Activated B cell treated with CpG ODN at 0.5 μM for 24 hours (primary cell): ENCODE measurements at regions not wholly inside any gene's neighbourhood (a gene's known extent, or its start where the extent isn't known, plus 50 kb on each side); places are given as distances from the start of the nearest gene placed in this dataset.

ENCODE experiments used
- ATAC-seq: fragments of 200-7000 bp; cut with Tn5 transposase; one replicate; pipeline ENCODE4 v1.10.0; 2021; ENCODE audit warnings: low read depth, mild to moderate bottlenecking, moderate library complexity
- CTCF ChIA-PET: fragments of 350-600 bp; sonication (Branson Sonifier 250); formaldehyde crosslinking; loops from one replicate; lab custom pipeline; 2021; ENCODE audit warnings: antibody characterized with exemption; lab: Charles Lee
- POLR2A ChIA-PET: fragments of 350-600 bp; sonication (Branson Sonifier 250); formaldehyde crosslinking; loops from one replicate; lab custom pipeline; 2021; ENCODE audit warnings: antibody characterized with exemption; lab: Charles Lee
- DNase-seq: peaks from one replicate; pipeline ENCODE4 v3.0.0; 2022
- H3K27ac Mint-ChIP-seq: one replicate; pipeline ENCODE4 v1.8.0; 2020; ENCODE audit warnings: mixed read lengths
- H3K27me3 Mint-ChIP-seq: one replicate; pipeline ENCODE4 v1.8.0; 2021; ENCODE audit warnings: mixed read lengths
- H3K36me3 Mint-ChIP-seq: one replicate; pipeline ENCODE4 v1.8.0; 2021; ENCODE audit warnings: low read depth, mixed read lengths
- H3K4me1 Mint-ChIP-seq: one replicate; pipeline ENCODE4 v1.8.0; 2021; ENCODE audit warnings: mixed read lengths
- H3K4me3 Mint-ChIP-seq: one replicate; pipeline ENCODE4 v1.8.0; 2020; ENCODE audit warnings: mild to moderate bottlenecking, mixed read lengths
- H3K9me3 Mint-ChIP-seq: one replicate; pipeline ENCODE4 v1.8.0; 2020; ENCODE audit warnings: mixed read lengths
- CTCF ChIP-seq: fragments of 200-600 bp; IDR thresholded peaks from one replicate; pipeline ENCODE4 v1.8.0; 2022; ENCODE audit warnings: antibody characterized with exemption, mild to moderate bottlenecking
- intact Hi-C: fragments of 100-400 bp; cut with micrococcal nuclease; formaldehyde crosslinking; loops from one replicate; pipeline ENCODE4 v1.15.1; 2024

DNA sequence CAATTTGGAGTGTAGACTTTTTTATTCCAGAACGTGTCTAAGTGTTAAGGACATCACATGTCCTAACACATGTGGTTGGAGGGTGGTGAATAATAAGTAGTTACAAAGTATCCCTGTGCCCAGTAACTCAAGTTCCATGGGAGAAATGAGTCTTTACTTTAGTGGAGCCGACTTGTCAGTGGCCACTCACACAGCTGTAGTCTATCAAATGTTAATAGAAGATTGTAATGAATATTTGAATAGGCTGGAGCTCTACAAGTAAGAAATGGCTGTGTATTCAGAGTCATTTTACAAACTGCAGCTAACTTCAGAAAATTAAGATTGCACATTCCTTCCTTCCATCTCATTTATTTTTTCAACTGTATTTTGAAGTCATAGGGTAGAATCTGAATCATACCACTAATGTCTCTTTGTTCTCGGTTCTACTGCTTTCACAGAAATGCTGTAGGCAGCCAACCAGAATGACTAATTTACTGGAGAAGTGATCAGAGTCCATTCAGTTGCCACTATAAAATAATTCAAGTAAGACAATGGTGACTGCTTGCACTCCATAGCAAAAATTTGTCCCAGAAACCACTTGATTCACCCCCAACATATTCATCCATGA is 394.8 kb downstream of the NR2F1-AS1 start:
- no peaks in the 10 kb centered on the region for H3K4me1 Mint-ChIP-seq
- intact Hi-C loops, result no loop called here
- ChIA-PET CTCF (no interaction called here), POLR2A (no interaction called here)
- H3K27ac Mint-ChIP-seq, result no peak overlapping the region
- H3K36me3 Mint-ChIP-seq, result no peaks in the 10 kb centered on the region
- H3K9me3 Mint-ChIP-seq, result no peaks in the 10 kb centered on the region
- ATAC-seq, result no peak
- no peak for DNase-seq
- no peak overlapping the region for H3K4me3 Mint-ChIP-seq
- no peaks in the 10 kb centered on the region for H3K27me3 Mint-ChIP-seq
- TF ChIP-seq CTCF, result no peak

- H3K9me3 Mint-ChIP-seq, result no peaks in the 10 kb centered on the region
- CTCF ChIA-PET, result no interaction called here
- intact Hi-C loops, result no loop called here
- POLR2A ChIA-PET, result no interaction called here
- TF ChIP-seq CTCF, result no peak
- no peaks in the 10 kb centered on the region for H3K27me3 Mint-ChIP-seq
- H3K27ac Mint-ChIP-seq, result no peak overlapping the region
- H3K4me1 Mint-ChIP-seq, result no peaks in the 10 kb centered on the region
- DNase-seq, result no peak
- ATAC-seq, result no peak
- H3K4me3 Mint-ChIP-seq, result no peak overlapping the region
- H3K36me3 Mint-ChIP-seq, result no peaks in the 10 kb centered on the region
Measured at GRCh38 chr5:93184041-93184440, 397.0 kb downstream of the NR2F1-AS1 start.

- Mint-ChIP-seq H3K4me1 (no peaks in the 10 kb centered on the region), H3K36me3 (no peaks in the 10 kb centered on the region), H3K4me3 (no peak overlapping the region), H3K27me3 (no peaks in the 10 kb centered on the region), H3K9me3 (peaks cover 3% of the 10 kb centered on the region), H3K27ac (no peak overlapping the region)
- CTCF ChIA-PET, result no interaction called here
- ATAC-seq, result no peak
- intact Hi-C loops, result no loop called here
- TF ChIP-seq CTCF, result no peak
- DNase-seq, result no peak
- POLR2A ChIA-PET, result no interaction called here
Measured at GRCh38 chr5:93179466-93179865, 401.6 kb downstream of the NR2F1-AS1 start.

- Mint-ChIP-seq H3K4me1 (no peaks in the 10 kb centered on the region), H3K4me3 (no peak overlapping the region), H3K27me3 (no peaks in the 10 kb centered on the region), H3K9me3 (peaks cover 7% of the 10 kb centered on the region), H3K36me3 (no peaks in the 10 kb centered on the region), H3K27ac (no peak overlapping the region)
- TF ChIP-seq CTCF, result no peak
- intact Hi-C loops, result no loop called here
- POLR2A ChIA-PET, result no interaction called here
- no peak for DNase-seq
- CTCF ChIA-PET, result no interaction called here
- ATAC-seq, result no peak
Measured at GRCh38 chr5:93174930-93175329, 406.1 kb downstream of the NR2F1-AS1 start.

GRCh38 chr5:93165559-93165958 is 415.5 kb downstream of the NR2F1-AS1 start:
- no peak for TF ChIP-seq CTCF
- intact Hi-C loops, result no loop called here
- Mint-ChIP-seq H3K27ac (no peak overlapping the region), H3K27me3 (no peaks in the 10 kb centered on the region), H3K4me1 (no peaks in the 10 kb centered on the region), H3K9me3 (peaks cover 2% of the 10 kb centered on the region), H3K4me3 (no peak overlapping the region), H3K36me3 (no peaks in the 10 kb centered on the region)
- ATAC-seq (no peak), DNase-seq (no peak)
- POLR2A ChIA-PET, result no interaction called here
- CTCF ChIA-PET, result no interaction called here
